IMR-90 (cell line): ENCODE measurements at regions not wholly inside any gene's neighbourhood (a gene's known extent, or its start where the extent isn't known, plus 50 kb on each side); places are given as distances from the start of the nearest gene placed in this dataset.

ENCODE experiments used
- ATAC-seq: fragments of 200-7000 bp; cut with Tn5 transposase; 2 replicates; pipeline ENCODE4 v1.9.1; 2020; ENCODE audit warnings: low read depth, mild to moderate bottlenecking, moderate library complexity
- BruUV-seq: library from RNA; stranded (reverse); fragments of 400-500 nt; replicated peaks from 2 replicates; lab custom pipeline; 2021; lab: Mats Ljungman, UMichigan
- CTCF ChIA-PET: fragments of 300-600 bp; formaldehyde crosslinking; extraction: SDS; loops from one replicate; lab custom pipeline; 2021; ENCODE audit warnings: antibody characterized with exemption; lab: Yijun Ruan, JAX
- POLR2A ChIA-PET: fragments of 300-600 bp; sonication (Branson Sonifier 250); formaldehyde crosslinking; loops from one replicate; lab custom pipeline; 2022; ENCODE audit warnings: antibody characterized with exemption; ENCODE audit not compliant: unreplicated experiment; lab: Charles Lee
- DNase-seq: peaks from one replicate; pipeline ENCODE4 v3.0.0; 2013
- H2AFZ ChIP-seq: replicated peaks from 2 replicates; pipeline ENCODE3; 2013; ENCODE audit warnings: low read length, mild to moderate bottlenecking; ENCODE audit not compliant: poor library complexity
- H2AK5ac ChIP-seq: 2 replicates; pipeline ENCODE4 v1.6.1; 2013; ENCODE audit warnings: low read depth, low read length, inconsistent platforms
- H2AK9ac ChIP-seq: replicated peaks from 2 replicates; pipeline ENCODE3; 2013; ENCODE audit warnings: mild to moderate bottlenecking, low read depth, low read length, moderate library complexity; ENCODE audit not compliant: poor library complexity
- H2BK120ac ChIP-seq: 2 replicates; pipeline ENCODE4 v1.6.1; 2013; ENCODE audit warnings: low read depth, low read length, inconsistent platforms
- H2BK15ac ChIP-seq: 3 replicates; pipeline ENCODE4 v1.6.1; 2013; ENCODE audit warnings: low read depth, low read length, inconsistent platforms
- H2BK20ac ChIP-seq: 2 replicates; pipeline ENCODE4 v1.6.1; 2013; ENCODE audit warnings: low read depth, mild to moderate bottlenecking, inconsistent platforms, low read length, moderate library complexity
- H2BK5ac ChIP-seq: 2 replicates; pipeline ENCODE4 v1.6.1; 2013; ENCODE audit warnings: mild to moderate bottlenecking, low read depth, low read length, inconsistent platforms; ENCODE audit not compliant: poor library complexity, severe bottlenecking
- H3K14ac ChIP-seq: replicated peaks from 2 replicates; pipeline ENCODE4 v1.6.1; 2013; ENCODE audit warnings: low read depth, low read length, inconsistent platforms
- H3K18ac ChIP-seq: 2 replicates; pipeline ENCODE4 v1.6.1; 2013; ENCODE audit warnings: low read depth, low read length, control low read depth
- H3K23ac ChIP-seq: 2 replicates; pipeline ENCODE4 v1.6.1; 2013; ENCODE audit warnings: low read depth, low read length, inconsistent platforms
- H3K27ac ChIP-seq: 2 replicates; pipeline ENCODE4 v1.5.1; 2013; ENCODE audit warnings: mild to moderate bottlenecking, control low read depth, low read length; ENCODE audit not compliant: insufficient read depth
- H3K27me3 ChIP-seq: 2 replicates; pipeline ENCODE4 v1.6.1; 2013; ENCODE audit warnings: low read length; ENCODE audit not compliant: control insufficient read depth, insufficient read depth
- H3K36me3 ChIP-seq: 2 replicates; pipeline ENCODE4 v1.6.1; 2013; ENCODE audit warnings: low read length, mixed read lengths; ENCODE audit not compliant: control insufficient read depth, insufficient read depth
- H3K4ac ChIP-seq: 2 replicates; pipeline ENCODE4 v1.6.1; 2013; ENCODE audit warnings: low read depth, low read length, inconsistent platforms
- H3K4me1 ChIP-seq: 2 replicates; pipeline ENCODE4 v1.6.1; 2013; ENCODE audit warnings: low read length, mixed read lengths; ENCODE audit not compliant: control insufficient read depth, insufficient read depth
- H3K4me2 ChIP-seq: 2 replicates; pipeline ENCODE4 v1.6.1; 2013; ENCODE audit warnings: low read depth, mild to moderate bottlenecking, control low read depth, low read length, moderate library complexity
- H3K4me3 ChIP-seq: 2 replicates; pipeline ENCODE4 v1.5.1; 2013; ENCODE audit warnings: low read depth, mild to moderate bottlenecking, control low read depth, low read length, moderate library complexity; ENCODE audit not compliant: insufficient read depth
- H3K56ac ChIP-seq: 2 replicates; pipeline ENCODE4 v1.6.1; 2013; ENCODE audit warnings: low read length, inconsistent platforms; ENCODE audit not compliant: insufficient read depth; ENCODE audit errors: extremely low read depth
- H3K79me1 ChIP-seq, 2 experiments: 2 replicates each; pipeline ENCODE4 v1.6.1; 2013; ENCODE audit warnings: low read length in 2 of 2, inconsistent platforms in 1 of 2, low read depth in 1 of 2
- H3K9ac ChIP-seq: 2 replicates; pipeline ENCODE4 v1.6.1; 2013; ENCODE audit warnings: low read depth, low read length, control low read depth
- H3K9me1 ChIP-seq: 2 replicates; pipeline ENCODE4 v1.6.1; 2013; ENCODE audit warnings: low read length, inconsistent platforms; ENCODE audit not compliant: insufficient read depth
- H3K9me3 ChIP-seq: 2 replicates; pipeline ENCODE4 v1.6.1; 2013; ENCODE audit warnings: low read length; ENCODE audit not compliant: control insufficient read depth, insufficient read depth
- H4K20me1 ChIP-seq: 2 replicates; pipeline ENCODE4 v1.6.1; 2013; ENCODE audit warnings: low read length, inconsistent platforms; ENCODE audit not compliant: insufficient read depth
- H4K5ac ChIP-seq: 2 replicates; pipeline ENCODE4 v1.6.1; 2013; ENCODE audit warnings: mild to moderate bottlenecking, low read depth, low read length, control low read depth
- H4K8ac ChIP-seq, 2 experiments: 2 replicates each; pipeline ENCODE4 v1.6.1; 2013; ENCODE audit warnings: low read depth in 2 of 2, low read length in 2 of 2, control low read depth in 1 of 2, inconsistent platforms in 1 of 2
- H4K91ac ChIP-seq: 2 replicates; pipeline ENCODE4 v1.6.1; 2013; ENCODE audit warnings: low read depth, low read length, inconsistent platforms; ENCODE audit not compliant: insufficient read depth
- BHLHE40 ChIP-seq: fragments of 150-350 bp; IDR thresholded peaks from 2 replicates; pipeline ENCODE4 v1.6.1; 2016; ENCODE audit warnings: mild to moderate bottlenecking, low read depth, low read length
- CEBPB ChIP-seq: IDR thresholded peaks from 2 replicates; pipeline ENCODE4 v1.6.1; 2012; ENCODE audit warnings: low read depth, low read length, improper control_type of control experiment
- CHD1 ChIP-seq: IDR thresholded peaks from 2 replicates; pipeline ENCODE4 v1.6.1; 2012; ENCODE audit warnings: low read depth, low read length, improper control_type of control experiment
- FOS ChIP-seq: fragments of 150-350 bp; IDR thresholded peaks from 2 replicates; pipeline ENCODE4 v1.6.1; 2016; ENCODE audit warnings: low read depth, low read length
- MAFK ChIP-seq: IDR thresholded peaks from 2 replicates; pipeline ENCODE4 v1.6.1; 2012; ENCODE audit warnings: low read depth, low read length, improper control_type of control experiment
- MAZ ChIP-seq: IDR thresholded peaks from 2 replicates; pipeline ENCODE4 v1.6.1; 2012; ENCODE audit warnings: low read depth, mild to moderate bottlenecking, low read length, improper control_type of control experiment, moderate library complexity, borderline replicate concordance
- NFE2L2 ChIP-seq: fragments of 150-350 bp; IDR thresholded peaks from 2 replicates; pipeline ENCODE4 v1.6.1; 2016; ENCODE audit warnings: low read depth, mild to moderate bottlenecking, low read length
- POLR2A ChIP-seq: IDR thresholded peaks from 2 replicates; pipeline ENCODE4 v1.6.1; 2012; ENCODE audit warnings: mild to moderate bottlenecking, low read depth, low read length
- RAD21 ChIP-seq: IDR thresholded peaks from 2 replicates; pipeline ENCODE4 v1.6.1; 2012; ENCODE audit warnings: low read length, improper control_type of control experiment
- RCOR1 ChIP-seq: IDR thresholded peaks from 2 replicates; pipeline ENCODE4 v1.6.1; 2012; ENCODE audit warnings: mild to moderate bottlenecking, low read length, improper control_type of control experiment; ENCODE audit not compliant: insufficient replicate concordance
- RFX5 ChIP-seq: IDR thresholded peaks from 2 replicates; pipeline ENCODE4 v1.8.0; 2012; ENCODE audit warnings: low read depth, mild to moderate bottlenecking, low read length, moderate library complexity
- SMC3 ChIP-seq: fragments of 150-350 bp; IDR thresholded peaks from 2 replicates; pipeline ENCODE4 v1.6.1; 2016; ENCODE audit warnings: low read depth, mild to moderate bottlenecking, antibody characterized with exemption, low read length, moderate library complexity
- WGBS, 2 experiments: methylation state at CpG; one replicate each; pipeline versions ENCODE4 v1.1.5 to v1.1.7; 2013; ENCODE audit warnings: missing lambda C conversion rate in 2 of 2; ENCODE audit not compliant: insufficient read length in 1 of 2; ENCODE audit errors: extremely low coverage in 2 of 2; 5-methylcytosine and 5-hydroxymethylcytosine counted together
- dilution Hi-C: fragments of 300-500 bp; cut with HindIII; formaldehyde crosslinking; loops from one replicate; pipeline ENCODE4 v1.14.3; 2018; ENCODE audit warnings: low sequenced_read_pairs; ENCODE audit not compliant: unreplicated experiment
- in situ Hi-C: fragments of 300-500 bp; cut with MboI; formaldehyde crosslinking; loops from 3 replicates; pipeline ENCODE4 v1.14.3; 2019; ENCODE audit warnings: low sequenced_read_pairs, inconsistent platforms, mixed read lengths
- intact Hi-C: fragments of 100-400 bp; cut with micrococcal nuclease; formaldehyde crosslinking; loops from 2 replicates; pipeline ENCODE4 v1.10.0; 2022
- TF ChIP-seq, protein P1 (sequence below): fragments of 150-350 bp; IDR thresholded peaks from 2 replicates; pipeline ENCODE4 v1.6.1; 2016; ENCODE audit warnings: low read depth, mild to moderate bottlenecking, low read length, moderate library complexity, borderline replicate concordance
- TF ChIP-seq, protein P2 (sequence below): conservative IDR thresholded peaks from 2 replicates; pipeline ENCODE4 v1.5.1; 2012; ENCODE audit warnings: mild to moderate bottlenecking, low read depth, low read length, improper control_type of control experiment

DNA sequence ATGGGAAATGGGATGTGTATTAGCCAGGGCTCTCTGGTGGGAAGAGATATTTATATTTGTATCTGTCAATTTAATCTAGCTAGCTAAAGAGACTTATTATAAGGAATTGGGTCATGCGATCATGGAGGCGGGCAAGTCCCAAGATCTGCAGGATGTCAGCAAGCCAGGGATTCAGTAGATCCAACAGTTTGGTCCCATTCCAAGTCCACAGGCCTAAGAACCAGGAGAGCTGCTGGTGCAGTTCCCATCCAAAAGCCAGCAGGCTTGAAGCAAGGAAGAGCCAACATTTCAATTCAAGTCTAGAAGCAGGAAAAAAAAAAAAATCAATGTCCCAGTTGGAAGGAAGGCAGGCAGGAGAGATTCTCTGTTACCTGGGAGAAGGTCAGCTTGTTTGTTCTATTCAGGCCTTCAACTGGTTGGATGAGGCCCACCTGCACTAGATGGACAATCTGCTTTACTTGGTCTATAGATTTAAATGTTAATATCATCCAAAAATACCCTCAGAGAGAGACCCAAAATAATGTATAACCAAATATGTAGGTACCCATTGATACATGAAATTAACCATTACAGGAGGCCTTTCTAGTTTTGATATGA, 60.7 kb upstream of the BCAT1 start:
- Histone ChIP-seq H3K27me3 (no peaks in the 10 kb centered on the region), H4K5ac (no peak overlapping the region), H3K36me3 (no peaks in the 10 kb centered on the region), H2AK5ac (no peak overlapping the region), H3K79me1 (no peaks in the 10 kb centered on the region), H3K9ac (no peak overlapping the region), H3K4me2 (no peak overlapping the region), H3K23ac (no peak overlapping the region), H4K20me1 (no peaks in the 10 kb centered on the region), H2AK9ac (no peak overlapping the region), H3K4me3 (no peak overlapping the region), H3K56ac (no peak overlapping the region), H2BK20ac (no peak overlapping the region), H4K91ac (no peak overlapping the region), H3K4me1 (no peaks in the 10 kb centered on the region), H2BK5ac (no peak overlapping the region), H4K8ac (no peak overlapping the region), H3K9me3 (no peaks in the 10 kb centered on the region), H3K14ac (no peak overlapping the region), H3K27ac (no peak overlapping the region), H2AFZ (no peak overlapping the region), H3K18ac (no peak overlapping the region), H2BK15ac (no peak overlapping the region), H2BK120ac (no peak overlapping the region), H3K4ac (no peak overlapping the region), H3K9me1 (peaks cover 1% of the 10 kb centered on the region; the same call in 1 of the 2 replicates)
- no peak for TF ChIP-seq FOS
- TF ChIP-seq RFX5 = no peak
- TF ChIP-seq SMC3 = no peak
- TF ChIP-seq MAZ = no peak
- TF ChIP-seq NFE2L2 = no peak
- no peak for TF ChIP-seq CEBPB
- TF ChIP-seq, protein P1, sequence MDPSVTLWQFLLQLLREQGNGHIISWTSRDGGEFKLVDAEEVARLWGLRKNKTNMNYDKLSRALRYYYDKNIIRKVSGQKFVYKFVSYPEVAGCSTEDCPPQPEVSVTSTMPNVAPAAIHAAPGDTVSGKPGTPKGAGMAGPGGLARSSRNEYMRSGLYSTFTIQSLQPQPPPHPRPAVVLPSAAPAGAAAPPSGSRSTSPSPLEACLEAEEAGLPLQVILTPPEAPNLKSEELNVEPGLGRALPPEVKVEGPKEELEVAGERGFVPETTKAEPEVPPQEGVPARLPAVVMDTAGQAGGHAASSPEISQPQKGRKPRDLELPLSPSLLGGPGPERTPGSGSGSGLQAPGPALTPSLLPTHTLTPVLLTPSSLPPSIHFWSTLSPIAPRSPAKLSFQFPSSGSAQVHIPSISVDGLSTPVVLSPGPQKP = no peak
- no peak for TF ChIP-seq POLR2A
- TF ChIP-seq, protein P2, sequence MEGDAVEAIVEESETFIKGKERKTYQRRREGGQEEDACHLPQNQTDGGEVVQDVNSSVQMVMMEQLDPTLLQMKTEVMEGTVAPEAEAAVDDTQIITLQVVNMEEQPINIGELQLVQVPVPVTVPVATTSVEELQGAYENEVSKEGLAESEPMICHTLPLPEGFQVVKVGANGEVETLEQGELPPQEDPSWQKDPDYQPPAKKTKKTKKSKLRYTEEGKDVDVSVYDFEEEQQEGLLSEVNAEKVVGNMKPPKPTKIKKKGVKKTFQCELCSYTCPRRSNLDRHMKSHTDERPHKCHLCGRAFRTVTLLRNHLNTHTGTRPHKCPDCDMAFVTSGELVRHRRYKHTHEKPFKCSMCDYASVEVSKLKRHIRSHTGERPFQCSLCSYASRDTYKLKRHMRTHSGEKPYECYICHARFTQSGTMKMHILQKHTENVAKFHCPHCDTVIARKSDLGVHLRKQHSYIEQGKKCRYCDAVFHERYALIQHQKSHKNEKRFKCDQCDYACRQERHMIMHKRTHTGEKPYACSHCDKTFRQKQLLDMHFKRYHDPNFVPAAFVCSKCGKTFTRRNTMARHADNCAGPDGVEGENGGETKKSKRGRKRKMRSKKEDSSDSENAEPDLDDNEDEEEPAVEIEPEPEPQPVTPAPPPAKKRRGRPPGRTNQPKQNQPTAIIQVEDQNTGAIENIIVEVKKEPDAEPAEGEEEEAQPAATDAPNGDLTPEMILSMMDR = no peak
- TF ChIP-seq MAFK = no peak
- TF ChIP-seq BHLHE40 = no peak
- no peak for TF ChIP-seq RAD21
- no peak for TF ChIP-seq RCOR1
- no peak for TF ChIP-seq CHD1
- DNase-seq (no peak), ATAC-seq (no peak)
- in situ Hi-C loops = no loop called here
- ChIA-PET POLR2A (interaction anchor here (0.6 kb wide), 1 partner anchor 10 kb away, joined by 4 read pairs; no protein-coding TSS in a partner anchor), CTCF (interaction anchor here (0.6 kb wide), 1 partner anchor 12 kb away, joined by 3 read pairs; no protein-coding TSS in a partner anchor)
- no TSS peak for BruUV-seq
- dilution Hi-C loops = no loop called here
- intact Hi-C loops = no loop called here
- WGBS, 2 experiments = no CpG with 5 or more reads among the region's 2 CpGs
